GM12891 (cell line): ENCODE measurements at regions not wholly inside any gene's neighbourhood (a gene's known extent, or its start where the extent isn't known, plus 50 kb on each side); places are given as distances from the start of the nearest gene placed in this dataset.

Experiments used
- DNase-seq: peaks from one replicate; pipeline ENCODE4 v3.0.0; 2011; ENCODE audit warnings: low spot score; ENCODE audit not compliant: insufficient read length
- FAIRE-seq: peaks from 2 replicates; lab custom pipeline; 2011; peaks lifted over from hg19 to GRCh38; lab: Jason Lieb, UNC
- PAX5 ChIP-seq: IDR thresholded peaks from 2 replicates; pipeline ENCODE4 v1.6.1; 2011; ENCODE audit warnings: low read length, moderate library complexity, mild to moderate bottlenecking; ENCODE audit not compliant: insufficient read depth, severe bottlenecking
- POLR2A ChIP-seq: IDR thresholded peaks from 2 replicates; pipeline ENCODE4 v1.6.1; 2011; ENCODE audit warnings: low read depth, low read length, control low read depth
- POLR2AphosphoS5 ChIP-seq: IDR thresholded peaks from 2 replicates; pipeline ENCODE4 v1.6.1; 2011; ENCODE audit warnings: low read depth, low read length, control low read depth
- POU2F2 ChIP-seq: IDR thresholded peaks from 2 replicates; pipeline ENCODE4 v1.6.1; 2011; ENCODE audit warnings: low read depth, mild to moderate bottlenecking, control low read depth, low read length, moderate library complexity
- SPI1 ChIP-seq: IDR thresholded peaks from 2 replicates; pipeline ENCODE4 v1.6.1; 2011; ENCODE audit warnings: low read depth, low read length, control low read depth
- TAF1 ChIP-seq: IDR thresholded peaks from 2 replicates; pipeline ENCODE4 v1.6.1; 2011; ENCODE audit warnings: low read depth, low read length, control low read depth

- peak; percentile 17; the same call in 1 of the 2 replicates for TF ChIP-seq SPI1
- TF ChIP-seq POLR2A, result no peak
- DNase-seq, result no peak
- no peak for FAIRE-seq
Observed at GRCh38 chr15:53462651-53463050, 296.8 kb downstream of the WDR72 start.

DNA sequence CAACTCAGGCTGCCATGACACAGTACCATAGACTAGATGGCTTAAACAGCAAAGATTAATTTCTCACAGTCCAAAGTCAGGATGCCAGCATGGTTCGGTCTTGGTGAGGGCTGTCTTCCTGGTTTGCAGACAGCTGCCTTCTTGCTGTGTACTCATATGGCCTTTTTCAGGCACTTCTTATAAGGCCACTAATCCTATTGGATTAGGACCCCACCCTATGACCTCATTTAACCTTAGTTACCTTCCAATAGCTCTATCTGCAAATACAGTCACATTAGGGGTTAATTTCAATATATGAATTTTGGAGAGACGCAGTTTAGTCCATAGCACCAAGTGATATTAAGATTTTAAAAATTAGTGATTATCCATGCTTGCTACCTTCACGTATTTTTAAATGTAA lies 297.8 kb downstream of the WDR72 start:
- FAIRE-seq, result no peak
- no peak for DNase-seq
- TF ChIP-seq PAX5 (no peak), POU2F2 (no peak), POLR2A (no peak), POLR2AphosphoS5 (no peak), SPI1 (no peak), TAF1 (no peak)

GRCh38 chr15:53458736-53459135 lies 300.7 kb downstream of the WDR72 start:
- FAIRE-seq (no peak), DNase-seq (no peak)
- TF ChIP-seq TAF1 (no peak), PAX5 (no peak), POLR2AphosphoS5 (no peak), SPI1 (no peak), POU2F2 (no peak), POLR2A (no peak)

GRCh38 chr15:53457479-53457878 lies 302.0 kb downstream of the WDR72 start:
- FAIRE-seq, result no peak

DNA sequence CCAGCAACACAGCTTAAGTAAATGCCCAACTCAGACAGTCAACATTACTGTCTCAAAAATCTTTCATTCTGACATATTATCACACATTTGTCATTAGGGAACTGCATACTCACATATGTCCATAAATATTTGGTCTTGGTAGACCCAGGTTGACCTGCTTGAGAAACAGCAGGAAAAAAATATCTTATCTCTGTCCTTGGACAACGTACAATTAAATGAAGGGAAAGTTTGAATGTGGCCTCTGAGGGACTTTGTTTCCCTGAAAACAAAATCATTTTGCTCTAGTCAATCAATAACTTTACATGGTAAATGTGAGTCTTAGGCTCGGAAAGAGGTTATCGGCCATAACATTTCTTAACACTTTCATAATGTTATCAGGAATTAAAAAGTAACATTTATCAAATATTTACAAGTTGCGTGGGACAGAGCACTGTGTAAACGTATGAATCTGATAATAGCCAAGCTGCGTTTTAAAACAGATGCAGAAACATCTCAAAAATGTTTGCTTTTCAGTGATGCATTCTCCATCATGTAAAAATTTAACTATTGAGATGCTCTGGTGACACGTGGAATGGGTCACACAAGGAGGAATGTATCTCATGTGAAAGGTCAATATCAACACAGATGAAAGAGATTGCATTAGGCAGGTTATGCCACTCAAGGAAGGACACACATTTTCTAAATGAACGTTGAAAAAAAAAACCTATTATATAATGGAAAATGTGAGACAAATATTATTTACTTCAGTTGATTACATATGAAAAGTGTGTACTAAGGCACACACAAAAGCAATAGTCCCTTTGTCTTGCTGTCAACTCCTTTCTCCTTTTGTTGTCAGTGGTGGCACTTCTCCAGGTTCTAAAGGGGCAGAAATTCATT lies 304.4 kb downstream of the WDR72 start:
- DNase-seq (no peak), FAIRE-seq (no peak)
- TF ChIP-seq POLR2AphosphoS5 (no peak), POLR2A (no peak), TAF1 (no peak), PAX5 (no peak), POU2F2 (no peak), SPI1 (no peak)

More at GRCh38 chr15:53457479-53457878, 302.0 kb downstream of the WDR72 start:
- TF ChIP-seq SPI1 (no peak), POLR2AphosphoS5 (no peak), POLR2A (no peak), POU2F2 (no peak), TAF1 (no peak), PAX5 (no peak)
- DNase-seq, result no peak

- no peak for DNase-seq
- FAIRE-seq, result no peak
- TF ChIP-seq POU2F2, result no peak
Observed at GRCh38 chr15:53454535-53454842, 305.0 kb downstream of the WDR72 start.

GRCh38 chr15:53453253-53454105 lies 306.0 kb downstream of the WDR72 start:
- DNase-seq (no peak), FAIRE-seq (no peak)
- TF ChIP-seq POLR2AphosphoS5, result no peak
- TF ChIP-seq POU2F2, result no peak
- TF ChIP-seq PAX5, result no peak
- TF ChIP-seq SPI1, result no peak

DNA sequence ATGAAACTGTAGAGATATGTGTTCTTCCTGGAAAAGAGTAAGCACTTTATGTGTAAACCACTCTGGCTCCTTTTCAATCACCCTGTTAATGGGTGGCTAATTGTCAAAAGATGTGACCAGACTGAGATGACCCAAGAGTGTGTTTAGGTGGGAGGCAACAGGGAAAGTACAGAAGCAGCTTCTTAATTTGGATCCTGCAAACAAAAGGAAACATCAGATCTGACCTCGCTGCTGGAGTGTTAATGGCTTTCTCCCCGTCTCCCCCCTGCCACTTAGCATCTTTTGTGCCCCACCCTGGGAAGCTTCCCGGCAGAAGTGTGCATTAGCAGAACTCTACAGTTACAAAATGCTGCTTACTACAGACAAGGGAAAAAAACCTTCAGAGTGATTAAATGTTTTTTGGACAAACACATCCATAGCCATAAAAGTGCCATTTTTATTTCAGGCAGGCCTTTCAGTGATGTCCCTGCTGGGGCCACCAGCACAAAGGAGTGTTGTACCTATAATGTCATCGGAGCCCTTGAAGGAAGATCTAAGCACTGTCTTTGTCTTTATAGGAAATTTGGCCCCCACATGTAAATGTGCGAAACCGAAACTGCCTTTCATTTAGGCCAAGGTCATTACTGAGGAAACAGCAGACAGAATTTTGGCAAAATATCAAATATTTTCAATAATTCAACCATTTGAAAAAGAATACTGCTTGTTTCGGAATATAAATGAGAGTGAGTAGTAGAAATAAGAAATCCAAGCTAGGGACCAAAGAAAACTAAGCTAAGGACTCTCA lies 311.0 kb downstream of the WDR72 start:
- TF ChIP-seq SPI1 (no peak), POLR2A (no peak), TAF1 (no peak), PAX5 (no peak), POU2F2 (no peak), POLR2AphosphoS5 (no peak)
- FAIRE-seq (no peak), DNase-seq (no peak)

- TF ChIP-seq POU2F2 (no peak), TAF1 (no peak), POLR2AphosphoS5 (no peak), PAX5 (no peak), POLR2A (no peak), SPI1 (no peak)
- FAIRE-seq, result no peak
- no peak for DNase-seq
Observed at GRCh38 chr15:53447742-53448141, 311.7 kb downstream of the WDR72 start.

DNA sequence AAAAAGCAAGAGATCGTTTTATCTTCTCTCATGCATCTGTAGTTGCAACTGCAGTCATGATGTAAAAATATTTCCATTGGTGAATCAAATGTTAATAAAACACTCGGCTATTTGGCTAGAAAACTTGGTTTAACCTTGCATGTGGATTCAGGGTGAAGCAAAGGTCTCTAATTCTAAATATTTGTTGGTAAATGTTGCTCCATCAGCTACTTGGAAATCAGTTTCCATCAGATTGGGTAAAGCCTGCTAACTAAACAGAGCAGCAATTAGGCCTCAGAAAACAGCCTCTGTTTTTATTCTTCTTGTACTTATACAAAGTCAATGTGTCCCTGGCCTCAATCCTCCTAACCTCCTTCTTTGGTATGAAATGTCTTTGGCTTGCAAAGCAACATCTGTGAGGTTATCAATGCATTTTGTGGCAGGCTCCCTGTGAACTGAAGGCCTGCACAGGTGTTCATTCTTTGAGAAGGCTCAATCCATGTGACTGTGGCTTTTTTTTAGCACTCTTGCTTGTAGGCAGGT lies 312.3 kb downstream of the WDR72 start:
- TF ChIP-seq POLR2AphosphoS5 (no peak), TAF1 (no peak), POLR2A (no peak), PAX5 (no peak), SPI1 (no peak), POU2F2 (no peak)
- DNase-seq, result no peak
- FAIRE-seq, result no peak
